HG02852 (cell line): ENCODE measurements at regions not wholly inside any gene's neighbourhood (a gene's known extent, or its start where the extent isn't known, plus 50 kb on each side); places are given as distances from the start of the nearest gene placed in this dataset.
"Not testable (repeated sequence)": the region's sequence is repeated elsewhere in the genome, so short reads cannot be mapped to it uniquely, and the experiment has no call there.

Source experiments
- ATAC-seq: cut with Tn5 transposase; IDR thresholded peaks from one replicate; pipeline ENCODE4 v1.9.1; 2021; ENCODE audit warnings: mild to moderate bottlenecking, moderate library complexity; ENCODE audit not compliant: unreplicated experiment

GRCh38 chr6:4274382-4275082 is 139.2 kb upstream of the ECI2 start:
- no peak for ATAC-seq

- no peak for ATAC-seq
Observed at GRCh38 chr6:4272996-4273395, 137.6 kb upstream of the ECI2 start.

- ATAC-seq = no peak
Observed at GRCh38 chr6:4271761-4272470, 136.5 kb upstream of the ECI2 start.

- ATAC-seq = no peak
Observed at GRCh38 chr6:4270776-4271175, 135.4 kb upstream of the ECI2 start.

GRCh38 chr6:4270001-4270400 is 134.6 kb upstream of the ECI2 start:
- no peak for ATAC-seq

- ATAC-seq = no peak
Observed at GRCh38 chr6:4268171-4268570, 132.8 kb upstream of the ECI2 start.

GRCh38 chr6:4265740-4266139 is 130.4 kb upstream of the ECI2 start:
- no peak for ATAC-seq

- no peak for ATAC-seq
Observed at GRCh38 chr6:4264601-4265000, 129.2 kb upstream of the ECI2 start.

GRCh38 chr6:4264081-4264480 is 128.7 kb upstream of the ECI2 start:
- ATAC-seq = no peak

- no peak for ATAC-seq
Observed at GRCh38 chr6:4262526-4262925, 127.2 kb upstream of the ECI2 start.

GRCh38 chr6:4259391-4259790 is 124.0 kb upstream of the ECI2 start:
- no peak for ATAC-seq

GRCh38 chr6:4258733-4259132 is 123.4 kb upstream of the ECI2 start:
- no peak for ATAC-seq

GRCh38 chr6:4256969-4257368 is 121.6 kb upstream of the ECI2 start:
- ATAC-seq = no peak

- no peak for ATAC-seq
Observed at GRCh38 chr6:4253604-4254231, 118.3 kb upstream of the ECI2 start.

- ATAC-seq = not testable (repeated sequence)
Observed at GRCh38 chr6:4252445-4252844, 117.1 kb upstream of the ECI2 start.

- ATAC-seq = no peak
Observed at GRCh38 chr6:4250645-4251044, 115.3 kb upstream of the ECI2 start.

- not testable (repeated sequence) for ATAC-seq
Observed at GRCh38 chr6:4243832-4244231, 108.5 kb upstream of the ECI2 start.

- ATAC-seq = no peak
Observed at GRCh38 chr6:4243237-4243636, 107.9 kb upstream of the ECI2 start.

- ATAC-seq = no peak
Observed at GRCh38 chr6:4242601-4243000, 107.2 kb upstream of the ECI2 start.

GRCh38 chr6:4240148-4240547 is 104.8 kb upstream of the ECI2 start:
- ATAC-seq = no peak

- ATAC-seq = no peak
Observed at GRCh38 chr6:4225161-4225872, 89.9 kb upstream of the ECI2 start.
